ENCODE measurements at regions not wholly inside any gene's neighbourhood (a gene's known extent, or its start where the extent isn't known, plus 50 kb on each side); places are given as distances from the start of the nearest gene placed in this dataset.
A peak's percentile ranks its signal among the peaks of the same experiment; 100 is the strongest.

DNA sequence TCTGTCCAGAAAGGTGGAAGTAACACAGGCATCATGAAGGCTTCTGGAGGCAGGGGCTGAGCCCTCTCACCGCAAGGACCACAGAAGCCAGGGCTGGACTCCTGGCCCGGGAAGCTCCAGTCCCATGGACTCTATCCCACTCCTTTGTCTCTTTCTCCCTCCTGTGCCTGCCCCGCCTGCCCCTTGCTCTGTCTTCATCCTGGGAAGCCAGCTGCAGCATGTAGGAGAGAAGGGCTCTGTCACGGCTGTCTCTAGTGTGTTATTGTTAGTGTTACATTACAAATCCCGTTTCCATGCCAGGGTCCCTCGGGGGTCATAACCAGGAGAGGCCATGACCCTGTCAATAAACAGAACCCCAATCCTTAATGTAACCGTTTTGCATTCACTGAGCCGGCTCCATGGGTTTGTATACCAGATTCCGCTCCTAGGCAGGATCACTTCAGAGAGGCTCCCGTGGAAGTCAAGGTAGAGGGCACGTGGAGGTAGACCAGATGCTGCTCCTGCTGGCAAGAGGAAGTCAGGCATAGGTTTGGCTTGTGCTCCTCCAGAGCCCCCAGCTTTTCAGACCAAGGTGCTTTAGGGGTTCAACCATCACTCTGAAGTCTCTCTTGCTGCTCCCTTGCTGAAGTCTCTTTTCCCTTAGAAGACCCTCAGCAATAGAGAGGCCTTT is 293.2 kb downstream of the ETS1 start:
- Histone ChIP-seq H3K27ac (ENCODE audit: low read depth in 1 of 2, low read length in 2 of 2) (peak overlapping the region; percentile 23 to 41), H3K4me1 (ENCODE audit: control insufficient read depth in 1 of 2, insufficient read depth in 2 of 2, low read length in 2 of 2) (peaks cover 3 to 10% of the 10 kb centered on the region in 2 donors), H3K4me3 (ENCODE audit: low read length in 2 of 2) (no peak overlapping the region), H3K9me3 (ENCODE audit: control insufficient read depth, low read length) (no peaks in the 10 kb centered on the region), H3K27me3 (ENCODE audit: control insufficient read depth in 1 of 2, insufficient read depth in 2 of 2, low read length in 1 of 2) (no peaks in the 10 kb centered on the region), H3K36me3 (ENCODE audit: control insufficient read depth in 1 of 2, insufficient read depth in 2 of 2, low read length in 1 of 2) (no peaks in the 10 kb centered on the region)
- no peak for ATAC-seq (ENCODE audit: low FRiP score)
- DNase-seq = no peak
- intact Hi-C loops (cut with DNase I) = loop anchor here (5.0 to 10.0 kb wide), 9 partner anchors 117 to 533 kb away; no protein-coding TSS in a partner anchor
- 64 to 67% methylated on average over 11 of the region's 11 CpGs for whole genome bisulfite sequencing, 2 donors

DNA sequence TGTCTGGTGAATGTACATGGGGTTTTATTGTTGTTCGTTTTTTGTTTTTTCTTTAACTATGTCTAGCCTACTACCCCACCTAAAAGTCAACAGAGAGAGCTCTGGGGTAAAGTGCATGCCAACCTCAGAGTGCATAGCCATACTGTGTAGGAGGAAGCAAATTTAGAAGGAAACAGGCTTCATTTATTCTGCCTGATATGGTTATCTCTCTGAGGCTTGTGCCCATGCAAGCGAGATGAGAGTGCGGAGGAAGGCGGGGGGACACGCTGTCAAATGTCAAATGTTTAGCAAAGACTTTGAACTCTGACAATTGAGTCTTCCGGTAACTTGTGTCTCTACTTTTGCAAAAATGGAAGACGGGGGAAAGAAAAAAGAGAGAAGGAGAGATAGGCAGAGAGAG is 295.5 kb downstream of the ETS1 start:
- no peaks in the 10 kb centered on the region for H3K27me3 ChIP-seq (ENCODE audit: control insufficient read depth in 1 of 2, insufficient read depth in 2 of 2, low read length in 1 of 2)
- H3K27ac ChIP-seq (ENCODE audit: low read depth in 1 of 2, low read length in 2 of 2) = no peak overlapping the region
- ATAC-seq (ENCODE audit: low FRiP score) (no peak), DNase-seq (no peak)
- H3K9me3 ChIP-seq (ENCODE audit: control insufficient read depth, low read length) = no peaks in the 10 kb centered on the region
- intact Hi-C loops (cut with DNase I) = loop anchor here (2.0 to 10.0 kb wide), 10 partner anchors 115 to 535 kb away; no protein-coding TSS in a partner anchor
- no peaks in the 10 kb centered on the region for H3K36me3 ChIP-seq (ENCODE audit: control insufficient read depth in 1 of 2, insufficient read depth in 2 of 2, low read length in 1 of 2)
- 57% methylated on average over 7 of the region's 7 CpGs for WGBS, 2 donors
- peaks cover 0 to 10% of the 10 kb centered on the region in 2 donors for H3K4me1 ChIP-seq (ENCODE audit: control insufficient read depth in 1 of 2, insufficient read depth in 2 of 2, low read length in 2 of 2)
- no peak overlapping the region for H3K4me3 ChIP-seq (ENCODE audit: low read length in 2 of 2)

DNA sequence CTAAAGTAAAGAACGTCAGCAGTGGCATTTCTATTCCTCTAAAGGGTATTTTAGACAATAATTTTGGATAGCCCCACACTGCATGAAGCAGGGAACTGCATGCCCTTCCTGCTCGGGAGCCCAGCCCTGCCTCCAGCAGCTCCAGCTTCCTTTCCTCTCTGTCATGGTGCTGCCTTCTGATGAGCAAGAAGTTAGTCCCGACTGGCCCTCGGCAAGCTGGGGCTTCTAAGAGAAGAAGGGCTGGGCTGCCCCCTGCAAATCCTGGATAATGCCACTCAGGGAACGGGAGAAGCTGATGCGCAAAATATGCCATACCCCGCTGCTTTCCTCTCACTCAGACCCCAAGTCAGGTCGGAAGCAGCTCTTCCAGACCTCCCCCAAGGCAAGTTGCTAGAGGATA is 296.4 kb downstream of the ETS1 start:
- Histone ChIP-seq H3K36me3 (ENCODE audit: control insufficient read depth in 1 of 2, insufficient read depth in 2 of 2, low read length in 1 of 2) (no peaks in the 10 kb centered on the region), H3K27ac (ENCODE audit: low read depth in 1 of 2, low read length in 2 of 2) (no peak overlapping the region), H3K27me3 (ENCODE audit: control insufficient read depth in 1 of 2, insufficient read depth in 2 of 2, low read length in 1 of 2) (no peaks in the 10 kb centered on the region), H3K9me3 (ENCODE audit: control insufficient read depth, low read length) (no peaks in the 10 kb centered on the region), H3K4me3 (ENCODE audit: low read length in 2 of 2) (no peak overlapping the region), H3K4me1 (ENCODE audit: control insufficient read depth in 1 of 2, insufficient read depth in 2 of 2, low read length in 2 of 2) (peaks cover 0 to 10% of the 10 kb centered on the region in 2 donors)
- intact Hi-C loops (cut with DNase I) = loop anchor here (2.0 to 10.0 kb wide), 10 partner anchors 114 to 536 kb away; no protein-coding TSS in a partner anchor
- WGBS, 2 donors = 85 to 88% methylated on average over 8 of the region's 8 CpGs
- DNase-seq (no peak), ATAC-seq (ENCODE audit: low FRiP score) (no peak)

DNA sequence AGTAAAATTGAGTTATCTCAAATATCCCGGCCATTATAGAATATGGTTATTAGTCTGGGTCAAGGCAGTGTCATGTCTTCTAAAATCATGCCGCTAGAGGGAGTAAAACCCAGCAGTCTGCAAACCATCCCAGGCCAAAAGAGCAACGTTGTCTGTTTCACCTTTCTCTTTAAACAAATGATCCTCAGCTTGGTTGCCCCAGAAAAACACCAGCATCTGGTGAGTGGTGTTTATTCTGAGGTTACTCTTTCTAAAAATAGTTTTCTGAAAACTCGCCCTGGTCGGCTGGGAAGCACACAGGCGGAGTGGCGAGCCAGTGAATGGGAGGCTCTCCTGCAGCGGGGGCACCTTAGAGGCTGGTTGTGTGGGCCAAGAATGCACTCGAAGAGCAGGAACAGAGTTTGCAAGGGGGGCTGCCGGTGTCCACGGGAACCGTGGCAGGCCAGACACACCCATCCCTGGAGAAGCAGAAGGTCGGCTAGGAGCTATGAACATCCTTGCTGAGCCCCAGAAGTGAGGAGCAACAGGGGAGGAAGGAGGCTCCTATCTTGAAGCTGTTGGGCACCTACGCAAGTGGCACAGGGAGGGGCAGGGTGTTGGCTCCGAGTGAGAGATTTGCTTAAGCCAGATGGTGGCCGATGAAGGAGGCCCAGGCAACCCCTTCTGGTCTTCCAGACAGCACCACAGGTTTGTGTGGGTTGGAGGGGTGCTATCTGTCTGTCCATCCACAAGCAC is 297.1 kb downstream of the ETS1 start:
- no peaks in the 10 kb centered on the region for H3K36me3 ChIP-seq (ENCODE audit: control insufficient read depth in 1 of 2, insufficient read depth in 2 of 2, low read length in 1 of 2)
- 11 to 12% methylated on average over 16 of the region's 16 CpGs for WGBS, 2 donors
- DNase-seq (peak; percentile 51 to 76), ATAC-seq (ENCODE audit: low FRiP score) (peak; percentile 83)
- H3K4me3 ChIP-seq (ENCODE audit: low read length in 2 of 2) = no peak overlapping the region
- H3K27ac ChIP-seq (ENCODE audit: low read depth in 1 of 2, low read length in 2 of 2) = no peak overlapping the region
- no peaks in the 10 kb centered on the region for H3K9me3 ChIP-seq (ENCODE audit: control insufficient read depth, low read length)
- intact Hi-C loops (cut with DNase I) = loop anchor here (1.0 to 10.0 kb wide), 11 partner anchors 113 to 537 kb away; no protein-coding TSS in a partner anchor
- H3K27me3 ChIP-seq (ENCODE audit: control insufficient read depth in 1 of 2, insufficient read depth in 2 of 2, low read length in 1 of 2) = no peaks in the 10 kb centered on the region
- H3K4me1 ChIP-seq (ENCODE audit: control insufficient read depth in 1 of 2, insufficient read depth in 2 of 2, low read length in 2 of 2) = peaks cover 0 to 10% of the 10 kb centered on the region in 2 donors

DNA sequence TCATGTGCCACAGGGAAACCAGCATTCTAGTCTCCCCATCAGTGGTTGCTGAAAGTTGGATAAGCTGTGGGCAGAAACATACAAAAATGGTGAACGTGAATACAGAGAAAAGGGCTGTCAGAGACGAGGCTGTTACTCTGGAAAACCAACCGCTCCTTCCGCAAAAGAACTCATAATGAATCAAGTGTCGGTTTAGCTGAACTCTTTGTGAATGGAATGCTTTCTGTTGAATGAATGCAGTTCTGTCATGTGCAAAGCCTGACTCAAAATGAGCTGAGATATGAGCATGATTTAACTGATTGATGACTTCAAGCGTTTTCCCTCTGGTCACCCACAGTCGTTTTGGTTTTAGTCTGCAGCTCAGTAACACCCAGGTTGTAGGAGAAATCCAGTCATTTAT is 298.3 kb downstream of the ETS1 start:
- intact Hi-C loops (cut with DNase I) = no loop called here
- no peak overlapping the region for H3K27ac ChIP-seq (ENCODE audit: low read depth in 1 of 2, low read length in 2 of 2)

DNA sequence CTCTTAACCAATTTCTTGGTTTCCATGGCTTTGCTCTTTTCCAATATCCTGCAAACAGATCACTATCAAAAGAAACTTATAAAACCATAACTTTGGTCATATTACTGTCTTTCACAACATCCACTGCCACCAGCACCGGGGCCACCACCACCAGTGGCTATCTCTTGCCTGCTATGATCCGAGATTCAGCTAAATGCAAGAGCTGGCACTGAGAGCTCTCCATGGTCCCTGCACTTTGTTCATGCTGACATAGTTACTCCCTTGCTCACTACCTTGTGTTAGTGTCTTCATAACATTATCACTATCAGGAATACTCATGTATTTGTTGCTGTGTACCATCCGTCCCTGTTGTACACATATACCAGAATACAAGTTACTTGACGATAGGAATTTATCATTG is 299.0 kb downstream of the ETS1 start:
- DNase-seq (no peak), ATAC-seq (ENCODE audit: low FRiP score) (no peak)
- Histone ChIP-seq H3K9me3 (ENCODE audit: control insufficient read depth, low read length) (no peaks in the 10 kb centered on the region), H3K4me3 (ENCODE audit: low read length in 2 of 2) (no peak overlapping the region), H3K27ac (ENCODE audit: low read depth in 1 of 2, low read length in 2 of 2) (no peak overlapping the region), H3K36me3 (ENCODE audit: control insufficient read depth in 1 of 2, insufficient read depth in 2 of 2, low read length in 1 of 2) (no peaks in the 10 kb centered on the region), H3K27me3 (ENCODE audit: control insufficient read depth in 1 of 2, insufficient read depth in 2 of 2, low read length in 1 of 2) (no peaks in the 10 kb centered on the region), H3K4me1 (ENCODE audit: control insufficient read depth in 1 of 2, insufficient read depth in 2 of 2, low read length in 2 of 2) (peaks cover 0 to 1% of the 10 kb centered on the region in 2 donors)
- intact Hi-C loops (cut with DNase I) = no loop called here
- WGBS, 2 donors = 86% methylated on average over 4 of the region's 4 CpGs

More for the DNA sequence above, 298.3 kb downstream of the ETS1 start:
- WGBS, 2 donors = 60 to 65% methylated on average over 7 of the region's 7 CpGs
- H3K27me3 ChIP-seq (ENCODE audit: control insufficient read depth in 1 of 2, insufficient read depth in 2 of 2, low read length in 1 of 2) = no peaks in the 10 kb centered on the region
- no peak for DNase-seq
- H3K4me1 ChIP-seq (ENCODE audit: control insufficient read depth in 1 of 2, insufficient read depth in 2 of 2, low read length in 2 of 2) = peaks cover 0 to 5% of the 10 kb centered on the region in 2 donors
- no peak overlapping the region for H3K4me3 ChIP-seq (ENCODE audit: low read length in 2 of 2)
- no peak for ATAC-seq (ENCODE audit: low FRiP score)
- no peaks in the 10 kb centered on the region for H3K9me3 ChIP-seq (ENCODE audit: control insufficient read depth, low read length)
- H3K36me3 ChIP-seq (ENCODE audit: control insufficient read depth in 1 of 2, insufficient read depth in 2 of 2, low read length in 1 of 2) = no peaks in the 10 kb centered on the region

DNA sequence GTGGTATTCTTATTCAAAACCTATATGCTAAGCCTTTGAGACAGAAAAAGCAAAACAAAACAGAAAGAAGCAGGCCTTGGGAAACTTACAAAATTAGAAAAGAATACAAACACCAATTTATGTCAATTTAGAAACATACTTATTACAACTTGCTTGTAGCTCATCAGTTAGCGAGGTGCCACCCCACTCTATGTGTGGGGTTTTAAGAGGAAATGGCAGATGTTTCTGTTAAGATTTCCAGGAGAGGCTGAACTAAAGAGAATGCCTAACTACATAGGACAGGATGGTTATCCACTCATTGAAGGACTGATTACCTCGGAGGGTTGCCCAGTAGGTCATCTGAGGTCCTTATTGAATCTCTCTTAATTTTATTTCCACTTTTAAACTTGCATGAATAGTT is 302.0 kb downstream of the ETS1 start:
- Histone ChIP-seq H3K36me3 (ENCODE audit: control insufficient read depth in 1 of 2, insufficient read depth in 2 of 2, low read length in 1 of 2) (no peaks in the 10 kb centered on the region), H3K27me3 (ENCODE audit: control insufficient read depth in 1 of 2, insufficient read depth in 2 of 2, low read length in 1 of 2) (no peaks in the 10 kb centered on the region), H3K4me1 (ENCODE audit: control insufficient read depth in 1 of 2, insufficient read depth in 2 of 2, low read length in 2 of 2) (no peaks in the 10 kb centered on the region), H3K9me3 (ENCODE audit: control insufficient read depth, low read length) (no peaks in the 10 kb centered on the region), H3K4me3 (ENCODE audit: low read length in 2 of 2) (no peak overlapping the region), H3K27ac (ENCODE audit: low read depth in 1 of 2, low read length in 2 of 2) (no peak overlapping the region)
- DNase-seq = no peak
- 91% methylated on average over 2 of the region's 2 CpGs for WGBS, 2 donors
- intact Hi-C loops (cut with DNase I) = no loop called here
- ATAC-seq (ENCODE audit: low FRiP score) = no peak

DNA sequence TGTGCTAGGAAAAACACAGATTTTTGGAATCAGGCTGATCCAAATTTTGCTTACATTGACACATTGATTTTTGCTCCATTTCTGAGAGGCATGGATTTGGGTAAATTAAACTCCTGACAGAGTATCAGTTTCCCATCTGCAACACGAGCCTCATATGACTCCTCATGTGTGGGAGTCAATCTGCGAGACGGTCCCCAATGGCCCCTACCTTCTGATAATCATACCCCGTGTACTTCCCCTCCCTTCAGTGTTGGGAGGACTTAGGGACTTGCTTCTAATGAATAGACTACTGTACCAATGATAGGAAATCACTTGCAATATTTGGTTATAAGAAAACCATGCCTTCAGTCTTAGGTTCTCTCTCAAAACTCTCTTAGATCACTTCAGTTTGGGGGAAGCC is 302.7 kb downstream of the ETS1 start:
- WGBS, 2 donors = 90 to 92% methylated on average over 4 of the region's 4 CpGs
- no peaks in the 10 kb centered on the region for H3K4me1 ChIP-seq (ENCODE audit: control insufficient read depth in 1 of 2, insufficient read depth in 2 of 2, low read length in 2 of 2)
- no peak overlapping the region for H3K27ac ChIP-seq (ENCODE audit: low read depth in 1 of 2, low read length in 2 of 2)
- H3K36me3 ChIP-seq (ENCODE audit: control insufficient read depth in 1 of 2, insufficient read depth in 2 of 2, low read length in 1 of 2) = no peaks in the 10 kb centered on the region
- no peak overlapping the region for H3K4me3 ChIP-seq (ENCODE audit: low read length in 2 of 2)
- ATAC-seq (ENCODE audit: low FRiP score) (no peak), DNase-seq (no peak)
- intact Hi-C loops (cut with DNase I) = no loop called here
- no peaks in the 10 kb centered on the region for H3K27me3 ChIP-seq (ENCODE audit: control insufficient read depth in 1 of 2, insufficient read depth in 2 of 2, low read length in 1 of 2)
- H3K9me3 ChIP-seq (ENCODE audit: control insufficient read depth, low read length) = no peaks in the 10 kb centered on the region

DNA sequence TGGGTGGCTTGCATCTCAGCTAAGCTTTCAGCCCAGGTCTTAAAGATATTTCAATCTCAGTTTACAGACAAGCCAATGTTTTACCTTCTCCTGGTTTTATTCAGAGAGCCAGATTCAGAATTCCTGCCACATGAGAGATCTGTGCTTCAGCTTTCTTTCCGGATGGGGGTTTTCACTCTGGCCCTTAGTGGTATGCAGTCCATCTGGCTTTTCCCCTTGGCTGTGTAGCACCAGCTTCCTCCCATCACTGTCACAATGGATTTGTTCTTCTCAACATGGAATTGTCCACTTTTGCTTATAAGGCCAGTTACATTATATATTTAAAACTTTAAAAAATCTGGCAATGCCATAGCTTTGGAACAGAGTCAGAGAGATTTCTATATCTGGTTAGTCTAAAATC is 303.9 kb downstream of the ETS1 start:
- Histone ChIP-seq H3K36me3 (ENCODE audit: control insufficient read depth in 1 of 2, insufficient read depth in 2 of 2, low read length in 1 of 2) (no peaks in the 10 kb centered on the region), H3K4me3 (ENCODE audit: low read length in 2 of 2) (no peak overlapping the region), H3K4me1 (ENCODE audit: control insufficient read depth in 1 of 2, insufficient read depth in 2 of 2, low read length in 2 of 2) (no peaks in the 10 kb centered on the region), H3K27me3 (ENCODE audit: control insufficient read depth in 1 of 2, insufficient read depth in 2 of 2, low read length in 1 of 2) (no peaks in the 10 kb centered on the region), H3K9me3 (ENCODE audit: control insufficient read depth, low read length) (no peaks in the 10 kb centered on the region), H3K27ac (ENCODE audit: low read depth in 1 of 2, low read length in 2 of 2) (no peak overlapping the region)
- DNase-seq (no peak), ATAC-seq (ENCODE audit: low FRiP score) (no peak)
- intact Hi-C loops (cut with DNase I) = no loop called here
- 64 to 65% methylated on average over 1 of the region's 1 CpG for WGBS, 2 donors
